Stimulated activated CD4-positive, alpha-beta T cell treated with anti-CD3 and anti-CD28 coated beads, Interleukin-1b, Interleukin-23, amount 100 ng/mL, for 1 hour (primary cell): ENCODE measurements at regions not wholly inside any gene's neighbourhood (a gene's known extent, or its start where the extent isn't known, plus 50 kb on each side); places are given as distances from the start of the nearest gene placed in this dataset.
"Not testable (repeated sequence)": the region's sequence is repeated elsewhere in the genome, so short reads cannot be mapped to it uniquely, and the experiment has no call there.

Source experiments
- DNase-seq, 2 donors: peaks; one replicate each; pipeline ENCODE4 v3.0.0-alpha.2; 2020; ENCODE audit warnings: low read depth in 2 of 2

GRCh38 chr3:66803721-66804695, 194.1 kb upstream of the KBTBD8 start:
- DNase-seq, result no peak

GRCh38 chr3:66808891-66809594, 189.1 kb upstream of the KBTBD8 start:
- no peak for DNase-seq

DNA sequence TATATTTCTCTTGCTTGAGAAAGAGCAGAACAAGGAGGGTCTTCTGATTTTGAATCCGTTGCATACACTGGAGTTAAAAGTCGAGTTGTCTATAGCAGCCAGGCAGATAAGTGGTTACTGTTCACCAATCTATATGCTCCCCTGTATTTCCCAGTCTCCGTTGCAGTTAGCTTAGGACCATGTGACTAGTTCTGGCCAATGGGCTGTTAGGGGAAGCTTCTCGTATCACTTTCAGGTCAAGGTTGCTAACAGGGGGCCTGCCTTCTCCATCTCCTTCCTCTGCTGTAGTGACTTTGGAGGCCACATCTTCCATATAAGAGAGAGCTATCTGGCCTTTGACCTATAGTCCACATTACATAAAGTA, 188.5 kb upstream of the KBTBD8 start:
- no peak for DNase-seq

- DNase-seq, result no peak
These were observed 186.0 kb upstream of the KBTBD8 start for GRCh38 chr3:66812136-66812535.

DNA sequence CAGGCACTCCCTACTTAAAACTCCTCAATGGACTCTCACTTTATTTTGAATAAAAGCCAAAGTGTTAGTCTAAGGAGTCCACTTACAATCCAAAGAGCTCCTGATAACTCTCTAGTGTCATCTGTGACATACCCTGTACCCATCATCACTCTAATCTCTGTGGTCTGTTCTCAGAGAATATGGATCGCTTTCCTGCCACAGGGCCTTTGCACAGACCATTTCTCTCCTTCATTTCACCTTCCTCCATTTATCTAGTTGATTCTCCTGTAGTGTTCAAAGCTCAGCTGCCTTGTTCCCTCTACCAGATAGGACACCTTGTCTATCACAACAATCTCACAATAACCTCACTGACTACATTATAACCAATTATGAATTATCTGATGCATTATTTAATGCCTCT, 185.4 kb upstream of the KBTBD8 start:
- DNase-seq, result no peak

DNA sequence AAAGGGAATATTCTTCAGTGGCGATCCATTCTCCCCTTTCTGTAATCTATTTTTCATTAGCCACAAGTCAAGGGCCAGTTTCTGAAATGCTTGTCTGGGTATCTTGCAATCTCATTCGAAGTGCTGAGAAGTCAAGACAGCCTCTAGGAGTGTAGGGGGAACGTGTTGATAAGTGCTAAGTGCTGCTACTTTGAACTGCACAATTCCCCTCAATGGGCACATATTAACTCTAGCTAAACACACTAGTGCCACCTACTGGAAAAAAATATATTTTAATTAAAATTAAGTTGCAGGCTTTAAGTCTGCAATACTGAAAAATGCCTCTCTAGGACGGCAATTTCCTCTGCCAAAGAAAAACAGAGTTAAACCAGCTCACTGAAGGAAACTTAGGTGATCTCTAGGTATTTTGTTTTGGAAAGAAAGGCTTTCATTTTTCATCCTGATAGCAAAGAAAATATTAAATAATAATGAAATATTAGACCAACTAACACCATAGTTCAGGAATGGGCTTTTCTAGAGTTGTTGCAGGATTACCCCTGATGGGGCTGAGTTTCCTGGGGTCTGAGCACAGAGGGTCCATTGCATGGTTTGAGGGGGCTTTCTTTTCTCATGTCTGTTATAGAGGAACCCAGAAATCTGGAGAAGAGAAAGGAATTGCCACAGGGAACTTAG, 181.9 kb upstream of the KBTBD8 start:
- no peak for DNase-seq

DNA sequence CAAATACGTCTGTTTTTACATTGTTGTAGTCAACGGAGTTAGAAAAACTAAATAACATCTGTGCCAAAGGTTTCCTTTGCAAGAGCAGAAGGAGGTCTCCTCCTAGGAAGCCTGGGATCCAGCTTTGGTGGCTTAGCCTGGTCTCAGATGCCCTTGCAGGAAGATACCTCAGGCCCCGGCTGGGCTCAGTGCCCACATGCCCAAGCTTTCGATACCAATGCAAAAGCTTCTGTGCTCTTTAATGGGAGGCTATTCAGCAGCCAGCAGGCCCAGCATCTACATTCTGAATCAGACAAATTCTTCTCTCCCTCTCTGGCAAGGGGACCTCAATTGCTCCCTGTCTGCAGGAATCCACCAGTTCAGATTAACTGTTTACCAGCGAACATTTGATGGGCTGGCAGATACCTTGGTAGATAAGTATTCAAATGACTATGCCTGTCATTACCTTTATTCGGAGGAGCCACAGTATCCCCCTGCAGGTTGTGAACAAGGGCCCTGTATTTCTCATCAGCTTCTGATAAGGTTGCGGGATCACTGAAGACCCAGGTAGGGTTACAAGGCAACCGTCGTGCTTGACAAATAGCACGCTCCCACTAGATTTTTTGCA, 180.1 kb upstream of the KBTBD8 start:
- no peak for DNase-seq

DNA sequence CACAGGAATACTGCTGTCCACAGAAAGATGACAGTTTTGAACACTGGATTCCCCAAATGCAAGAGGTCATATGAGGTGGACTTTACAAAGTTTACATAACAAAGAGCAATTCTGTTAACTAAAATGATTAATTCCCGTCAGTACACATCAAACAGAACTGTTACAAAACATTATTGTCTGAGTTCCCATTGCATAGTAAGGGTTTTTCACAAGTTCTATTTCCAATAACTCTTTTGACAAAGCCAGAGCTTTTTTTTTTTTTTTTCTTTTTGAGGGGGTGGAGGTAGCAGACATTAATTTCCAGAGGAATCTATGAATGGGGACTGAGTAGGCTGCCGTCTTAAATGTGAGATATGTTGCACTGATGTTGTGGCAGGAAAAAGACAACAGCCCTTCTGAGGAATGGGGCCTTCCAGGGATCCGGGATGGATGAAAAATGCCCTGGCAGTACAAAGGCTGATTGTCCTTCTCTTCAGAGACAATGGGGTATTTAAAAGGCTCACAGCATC, 178.1 kb upstream of the KBTBD8 start:
- no peak for DNase-seq

DNA sequence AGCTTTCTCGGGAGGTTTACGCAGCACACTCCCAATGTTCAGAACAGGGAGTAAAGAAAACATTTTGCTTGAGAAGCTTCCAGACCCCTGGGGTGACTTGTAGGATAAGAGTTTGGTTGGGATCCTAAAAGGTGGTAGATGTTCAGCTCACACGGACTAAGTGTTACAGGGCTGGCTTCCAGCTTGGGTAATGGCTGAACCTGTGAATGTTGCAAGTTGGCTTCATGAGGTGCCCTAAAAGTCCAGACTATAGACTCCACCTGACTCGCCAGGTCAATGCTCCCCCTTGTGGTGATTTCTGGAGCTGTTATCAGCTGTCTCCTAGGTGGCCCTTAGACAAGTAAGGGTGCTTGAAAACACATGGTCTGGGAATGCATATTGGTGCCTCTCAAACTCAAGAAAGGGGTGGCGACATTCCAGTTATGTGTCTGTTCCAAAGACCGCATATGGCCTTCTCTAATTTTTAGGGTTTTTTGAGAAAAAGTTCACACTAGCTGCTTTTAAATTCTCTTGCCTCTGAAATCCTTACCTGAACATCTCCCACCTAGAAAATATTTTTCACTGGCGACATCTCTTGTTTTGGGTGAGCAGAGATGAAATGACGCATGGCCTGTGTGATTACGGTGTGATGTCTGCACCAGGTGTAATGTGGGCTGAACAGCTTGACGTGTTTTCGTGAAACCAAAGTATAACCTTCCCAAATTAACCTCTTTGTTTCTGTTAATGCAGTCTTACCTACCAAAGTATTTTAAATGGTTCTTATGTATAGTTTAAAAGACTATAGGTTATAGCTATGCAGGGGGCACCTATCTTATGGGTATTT, 175.7 kb upstream of the KBTBD8 start:
- peak; percentile 32 to 43 for DNase-seq

- no peak for DNase-seq
These were observed 175.1 kb upstream of the KBTBD8 start for GRCh38 chr3:66823009-66823397.

DNA sequence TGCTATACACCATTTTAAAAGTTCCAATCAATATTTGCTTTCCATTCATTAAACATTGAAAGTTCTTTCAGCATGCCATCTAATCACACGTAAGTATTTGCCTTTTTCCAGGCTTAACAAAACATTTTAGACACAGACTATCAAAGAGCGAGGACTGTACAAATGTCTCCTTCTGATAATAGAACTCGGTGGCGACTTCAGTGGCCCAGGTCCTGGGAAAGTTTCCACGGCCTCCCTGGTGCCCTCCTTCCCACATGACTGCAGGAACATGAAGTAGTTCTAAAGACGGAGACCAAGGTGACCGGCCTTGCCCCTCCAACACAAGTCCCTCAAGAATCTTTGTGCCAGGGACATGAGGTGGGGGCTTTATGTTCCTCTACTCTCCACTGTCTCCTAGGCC, 174.6 kb upstream of the KBTBD8 start:
- no peak for DNase-seq

DNA sequence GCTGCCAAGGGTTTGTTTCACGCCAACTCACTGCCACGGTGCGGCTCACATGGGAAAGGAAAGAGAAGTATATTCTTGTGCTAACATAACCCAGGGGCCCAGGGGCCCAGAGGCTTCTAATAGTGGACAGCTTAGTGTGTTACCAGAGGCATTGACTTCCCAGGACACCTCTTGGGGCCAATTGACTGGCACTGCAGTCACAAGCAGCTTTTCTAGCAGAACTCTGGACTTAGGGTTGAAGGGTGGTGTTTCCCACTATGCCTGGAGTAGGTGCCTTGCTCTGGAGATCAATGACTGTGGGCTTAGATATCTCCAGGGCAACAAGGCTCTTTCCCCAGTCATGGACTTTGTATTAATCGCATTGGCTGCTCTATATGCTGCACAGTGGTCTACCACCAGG, 172.7 kb upstream of the KBTBD8 start:
- no peak for DNase-seq

DNA sequence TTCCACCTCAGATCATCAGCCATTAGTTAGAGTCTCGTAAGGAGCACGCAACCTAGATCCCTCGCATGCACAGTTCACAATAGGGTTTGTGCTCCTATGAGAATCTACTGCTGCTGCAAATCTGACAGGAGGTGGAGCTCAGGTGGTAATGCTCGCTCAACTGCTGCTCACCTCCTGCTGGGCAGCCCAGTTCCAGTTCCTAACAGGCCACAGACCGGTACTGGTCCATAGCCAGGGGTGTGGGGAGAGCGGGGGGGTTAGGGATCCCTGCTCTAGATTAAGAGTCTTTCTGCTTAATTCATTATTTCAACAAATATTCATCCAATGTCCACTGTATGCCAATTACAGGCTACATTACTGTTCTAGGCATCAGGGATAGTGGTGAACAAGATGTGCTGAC, 170.4 kb upstream of the KBTBD8 start:
- DNase-seq, result no peak

- DNase-seq, result no peak
These were observed 169.8 kb upstream of the KBTBD8 start for GRCh38 chr3:66828303-66828702.

DNA sequence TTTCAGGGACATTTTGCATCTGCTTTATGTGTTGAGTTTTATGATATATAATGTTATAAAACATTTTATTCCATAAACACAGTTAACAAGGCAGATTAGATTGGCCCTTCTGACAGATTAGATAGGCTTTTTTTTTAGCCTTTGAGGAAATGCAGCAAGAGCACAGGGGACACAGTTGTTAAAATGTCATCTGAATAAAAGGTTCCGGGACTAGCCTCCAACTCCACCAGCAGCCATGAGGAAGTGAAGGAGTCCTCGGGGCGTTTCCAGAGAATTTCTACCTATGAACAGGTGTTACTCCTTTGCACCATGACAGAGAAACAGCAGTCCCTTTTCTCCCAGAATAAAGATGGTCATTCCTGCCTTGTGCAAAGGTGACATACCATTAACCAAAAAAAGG, 167.8 kb upstream of the KBTBD8 start:
- no peak for DNase-seq

GRCh38 chr3:66831931-66832330, 166.2 kb upstream of the KBTBD8 start:
- no peak for DNase-seq

DNA sequence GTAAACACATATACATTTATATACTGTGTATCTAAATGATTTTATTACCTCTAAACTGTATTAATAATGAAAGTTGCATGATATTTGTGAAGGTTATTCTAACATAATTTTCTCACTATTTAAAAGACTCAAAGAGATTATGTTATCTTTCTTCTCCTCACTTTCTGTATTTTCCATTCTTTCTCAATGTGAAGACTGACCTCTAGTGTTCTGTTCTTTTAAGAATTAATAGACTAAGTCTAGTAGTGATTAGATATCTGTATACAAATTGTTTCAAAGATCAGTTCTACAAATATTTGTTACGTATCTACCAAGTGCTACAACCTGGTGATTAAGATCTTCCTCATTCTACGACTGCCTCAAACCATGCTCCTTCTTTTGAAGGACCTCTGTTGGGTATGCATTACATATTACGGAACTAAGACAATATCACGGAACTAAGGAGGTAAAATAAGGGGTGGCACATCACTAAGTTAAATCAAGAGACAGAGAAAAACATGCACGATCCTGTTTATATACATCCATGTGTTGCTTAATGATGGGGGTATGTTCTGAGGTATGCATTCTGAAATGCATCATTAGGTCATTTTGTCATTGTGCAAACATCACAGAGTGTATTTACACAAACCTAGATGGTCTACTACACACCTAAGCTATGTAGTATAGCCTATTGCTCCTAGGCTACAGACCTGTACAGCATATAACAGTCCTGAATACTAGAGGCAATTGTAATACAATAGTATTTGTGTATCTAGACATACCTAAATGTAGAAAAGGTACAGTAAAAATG, 161.5 kb upstream of the KBTBD8 start:
- no peak for DNase-seq

DNA sequence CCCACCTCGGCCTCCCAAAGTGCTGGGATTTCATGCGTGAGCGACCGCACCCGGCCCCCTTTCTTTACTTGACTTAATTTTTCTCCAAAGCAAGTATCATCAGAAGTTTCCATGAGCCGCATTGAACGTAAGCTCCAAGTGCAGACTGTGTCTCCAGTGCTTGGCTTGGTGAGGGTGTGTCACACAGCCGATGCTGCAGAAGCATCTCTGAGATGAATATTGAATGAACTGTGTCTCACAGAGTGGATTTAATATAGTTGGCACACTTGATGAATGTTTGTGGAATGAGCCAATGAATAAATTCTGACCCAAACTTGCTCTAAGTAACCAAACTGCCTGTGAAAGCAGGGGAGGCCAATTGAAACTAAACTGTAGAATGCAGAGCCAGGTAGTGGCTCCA, 159.4 kb upstream of the KBTBD8 start:
- no peak for DNase-seq

DNA sequence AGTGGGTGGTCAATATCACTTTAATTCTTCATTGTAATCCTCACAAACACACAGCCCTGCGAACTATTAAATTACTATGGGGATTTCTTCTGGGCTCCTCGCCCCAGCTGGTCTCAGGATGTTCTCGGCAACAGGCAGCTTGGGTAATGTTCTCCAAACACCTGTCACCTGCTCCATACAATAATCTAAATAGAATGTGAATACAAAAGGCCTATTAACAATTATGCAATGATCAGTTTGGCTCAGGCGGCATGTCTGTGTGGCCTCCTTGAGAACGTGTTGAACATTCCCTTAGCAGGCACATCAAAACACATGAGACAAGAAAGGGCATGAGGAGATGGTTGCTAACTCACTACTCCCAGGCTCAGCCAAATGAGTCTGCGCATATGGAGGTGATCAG, 158.6 kb upstream of the KBTBD8 start:
- no peak for DNase-seq

GRCh38 chr3:66842761-66843464, 155.2 kb upstream of the KBTBD8 start:
- DNase-seq, result not testable (repeated sequence)
